Type B pancreatic cell (in vitro differentiated cells): ENCODE measurements at regions not wholly inside any gene's neighbourhood (a gene's known extent, or its start where the extent isn't known, plus 50 kb on each side); places are given as distances from the start of the nearest gene placed in this dataset.

Source experiments
- DNase-seq: peaks from one replicate; pipeline ENCODE4 v3.0.0; 2021; ENCODE audit warnings: mixed read lengths; ENCODE audit not compliant: unreplicated experiment; ENCODE audit errors: extremely low spot score
- H3K27ac Mint-ChIP-seq: 2 replicates; pipeline ENCODE4 v1.8.0; 2021; ENCODE audit warnings: mild to moderate bottlenecking, mixed read lengths
- H3K27me3 Mint-ChIP-seq: 2 replicates; pipeline ENCODE4 v1.8.0; 2021; ENCODE audit warnings: mixed read lengths
- H3K36me3 Mint-ChIP-seq: 2 replicates; pipeline ENCODE4 v1.8.0; 2021; ENCODE audit warnings: mixed read lengths
- H3K4me1 Mint-ChIP-seq: one replicate; pipeline ENCODE4 v1.8.0; 2021; ENCODE audit warnings: mixed read lengths; ENCODE audit not compliant: unreplicated experiment
- H3K4me3 Mint-ChIP-seq: 2 replicates; pipeline ENCODE4 v1.8.0; 2021; ENCODE audit warnings: mild to moderate bottlenecking, mixed read lengths
- H3K9me3 Mint-ChIP-seq: 2 replicates; pipeline ENCODE4 v1.8.0; 2021; ENCODE audit warnings: mixed read lengths
- CTCF ChIP-seq: fragments of 200-600 bp; sonication (generic); conservative IDR thresholded peaks from 2 replicates; pipeline ENCODE4 v1.5.0; 2021; ENCODE audit warnings: antibody characterized with exemption, mild to moderate bottlenecking

GRCh38 chr6:159494586-159494972 is 198.5 kb downstream of the SOD2 start:
- Mint-ChIP-seq H3K27ac (no peak overlapping the region), H3K4me3 (no peak overlapping the region), H3K27me3 (peaks cover 19% of the 10 kb centered on the region), H3K9me3 (no peaks in the 10 kb centered on the region), H3K36me3 (no peaks in the 10 kb centered on the region), H3K4me1 (no peaks in the 10 kb centered on the region)
- DNase-seq, result no peak
- no peak for TF ChIP-seq CTCF

GRCh38 chr6:159493898-159494585 is 199.0 kb downstream of the SOD2 start:
- peaks cover 19% of the 10 kb centered on the region for H3K27me3 Mint-ChIP-seq
- H3K36me3 Mint-ChIP-seq, result no peaks in the 10 kb centered on the region
- no peaks in the 10 kb centered on the region for H3K4me1 Mint-ChIP-seq
- H3K4me3 Mint-ChIP-seq, result no peak overlapping the region
- H3K9me3 Mint-ChIP-seq, result no peaks in the 10 kb centered on the region
- TF ChIP-seq CTCF, result no peak
- no peak for DNase-seq
- no peak overlapping the region for H3K27ac Mint-ChIP-seq

- H3K27ac Mint-ChIP-seq, result no peak overlapping the region
- no peak for DNase-seq
- no peaks in the 10 kb centered on the region for H3K4me1 Mint-ChIP-seq
- H3K4me3 Mint-ChIP-seq, result no peak overlapping the region
- peaks cover 19% of the 10 kb centered on the region for H3K27me3 Mint-ChIP-seq
- no peaks in the 10 kb centered on the region for H3K36me3 Mint-ChIP-seq
- H3K9me3 Mint-ChIP-seq, result no peaks in the 10 kb centered on the region
- no peak for TF ChIP-seq CTCF
Measured at GRCh38 chr6:159493231-159493897, 199.7 kb downstream of the SOD2 start.

- no peaks in the 10 kb centered on the region for H3K36me3 Mint-ChIP-seq
- peaks cover 22% of the 10 kb centered on the region for H3K27me3 Mint-ChIP-seq
- DNase-seq, result no peak
- no peak overlapping the region for H3K4me3 Mint-ChIP-seq
- H3K9me3 Mint-ChIP-seq, result no peaks in the 10 kb centered on the region
- H3K4me1 Mint-ChIP-seq, result no peaks in the 10 kb centered on the region
- TF ChIP-seq CTCF, result no peak
- no peak overlapping the region for H3K27ac Mint-ChIP-seq
Measured at GRCh38 chr6:159490298-159490937, 202.6 kb downstream of the SOD2 start.

- no peak for DNase-seq
- H3K9me3 Mint-ChIP-seq, result no peaks in the 10 kb centered on the region
- H3K4me1 Mint-ChIP-seq, result no peaks in the 10 kb centered on the region
- H3K36me3 Mint-ChIP-seq, result no peaks in the 10 kb centered on the region
- H3K27ac Mint-ChIP-seq, result no peak overlapping the region
- peaks cover 11% of the 10 kb centered on the region for H3K27me3 Mint-ChIP-seq
- no peak overlapping the region for H3K4me3 Mint-ChIP-seq
- TF ChIP-seq CTCF, result no peak
Measured at GRCh38 chr6:159487636-159488035, 205.4 kb downstream of the SOD2 start.
